ENCODE measurements at regions not wholly inside any gene's neighbourhood (a gene's known extent, or its start where the extent isn't known, plus 50 kb on each side); places are given as distances from the start of the nearest gene placed in this dataset.
A peak's percentile ranks its signal among the peaks of the same experiment; 100 is the strongest.

DNA sequence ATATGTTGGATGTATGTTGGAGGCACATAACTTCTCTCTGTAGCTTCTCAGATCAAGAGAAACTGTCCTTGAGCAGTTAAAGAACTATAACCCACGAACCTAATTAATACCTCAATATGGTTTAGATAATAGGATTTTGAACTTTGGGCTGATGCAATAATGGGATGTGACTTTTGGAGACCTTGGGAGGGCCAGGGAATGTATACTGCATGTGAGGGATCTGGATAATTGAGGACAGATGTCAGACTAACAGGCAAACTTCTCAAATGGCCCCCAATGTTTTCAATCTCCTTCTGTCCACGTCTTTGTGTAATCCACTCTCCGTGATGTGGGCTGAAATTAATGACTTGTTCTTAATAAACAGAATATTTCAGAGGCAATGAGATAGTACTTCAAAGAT is 202.2 kb upstream of the FAT4 start:
- H3K4me1 ChIP-seq (ENCODE audit: insufficient read depth, low read length, poor library complexity, severe bottlenecking): no peaks in the 10 kb centered on the region
- H3K27me3 ChIP-seq (replicated peaks; ENCODE audit: insufficient read depth, low read depth, low read length, poor library complexity): no peaks in the 10 kb centered on the region
- intact Hi-C loops (cut with micrococcal nuclease; ENCODE audit: unreplicated experiment): no loop called here
- BruUV-seq (replicated peaks): no TSS peak
- no peak overlapping the region for H3K27ac ChIP-seq (ENCODE audit: low read depth, low read length, poor library complexity, severe bottlenecking)
- H3K4me3 ChIP-seq (ENCODE audit: low read depth, low read length, poor library complexity, severe bottlenecking): no peak overlapping the region
- no peaks in the 10 kb centered on the region for H3K9me3 ChIP-seq (ENCODE audit: low read depth, low read length, poor library complexity, severe bottlenecking)
- TF ChIP-seq CTCF (conservative IDR thresholded peaks at IDR 0.05; ENCODE audit: low read depth, low read length) (no peak), EZH2 (IDR thresholded peaks at IDR 0.05; ENCODE audit: borderline replicate concordance, low read depth, low read length, poor library complexity, severe bottlenecking) (no peak)
- DNase-seq (ENCODE audit: low spot score): no peak
- CTCF ChIA-PET: no interaction called here
- POLR2A ChIA-PET (ENCODE audit: low non-redundant PET): interaction anchor here (0.7 kb wide), 1 partner anchor 23 kb away, joined by 3 read pairs; no protein-coding TSS in a partner anchor
- H3K36me3 ChIP-seq (ENCODE audit: insufficient read depth, low read length, poor library complexity, severe bottlenecking): no peaks in the 10 kb centered on the region

DNA sequence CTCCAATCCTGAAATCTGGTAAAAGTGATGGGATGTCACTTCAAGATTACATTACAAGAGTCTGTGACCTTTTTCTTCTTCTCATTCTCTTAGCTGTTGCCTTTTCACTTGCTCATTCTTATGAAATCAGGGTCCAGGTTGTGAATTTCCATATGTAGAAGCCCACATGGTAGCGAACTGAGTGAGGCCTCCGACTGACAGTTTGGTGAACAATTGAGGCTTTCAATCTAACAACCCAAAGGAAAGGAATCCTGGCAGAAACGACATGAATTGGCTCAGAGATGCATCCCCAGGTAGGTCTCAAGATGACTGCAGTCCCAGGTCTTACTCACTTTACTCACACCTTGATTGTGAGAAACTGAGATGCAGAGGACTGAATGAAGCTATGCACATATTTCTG is 203.4 kb upstream of the FAT4 start:
- H3K9me3 ChIP-seq (ENCODE audit: low read depth, low read length, poor library complexity, severe bottlenecking): no peaks in the 10 kb centered on the region
- H3K4me3 ChIP-seq (ENCODE audit: low read depth, low read length, poor library complexity, severe bottlenecking): no peak overlapping the region
- H3K27me3 ChIP-seq (replicated peaks; ENCODE audit: insufficient read depth, low read depth, low read length, poor library complexity): no peaks in the 10 kb centered on the region
- no peaks in the 10 kb centered on the region for H3K4me1 ChIP-seq (ENCODE audit: insufficient read depth, low read length, poor library complexity, severe bottlenecking)
- POLR2A ChIA-PET (ENCODE audit: low non-redundant PET): no interaction called here
- CTCF ChIA-PET: no interaction called here
- H3K36me3 ChIP-seq (ENCODE audit: insufficient read depth, low read length, poor library complexity, severe bottlenecking): no peaks in the 10 kb centered on the region
- TF ChIP-seq CTCF (conservative IDR thresholded peaks at IDR 0.05; ENCODE audit: low read depth, low read length): no peak
- TF ChIP-seq EZH2 (IDR thresholded peaks at IDR 0.05; ENCODE audit: borderline replicate concordance, low read depth, low read length, poor library complexity, severe bottlenecking): no peak
- H3K27ac ChIP-seq (ENCODE audit: low read depth, low read length, poor library complexity, severe bottlenecking): no peak overlapping the region
- no TSS peak for BruUV-seq (replicated peaks)
- intact Hi-C loops (cut with micrococcal nuclease; ENCODE audit: unreplicated experiment): no loop called here
- no peak for DNase-seq (ENCODE audit: low spot score)

GRCh38 chr4:125105561-125105960 is 209.2 kb upstream of the FAT4 start:
- Histone ChIP-seq H3K4me1 (ENCODE audit: insufficient read depth, low read length, poor library complexity, severe bottlenecking) (peaks cover 20% of the 10 kb centered on the region), H3K27me3 (replicated peaks; ENCODE audit: insufficient read depth, low read depth, low read length, poor library complexity) (no peaks in the 10 kb centered on the region), H3K4me3 (ENCODE audit: low read depth, low read length, poor library complexity, severe bottlenecking) (no peak overlapping the region), H3K27ac (ENCODE audit: low read depth, low read length, poor library complexity, severe bottlenecking) (no peak overlapping the region), H3K9me3 (ENCODE audit: low read depth, low read length, poor library complexity, severe bottlenecking) (no peaks in the 10 kb centered on the region), H3K36me3 (ENCODE audit: insufficient read depth, low read length, poor library complexity, severe bottlenecking) (no peaks in the 10 kb centered on the region)
- no TSS peak for BruUV-seq (replicated peaks)
- ChIA-PET CTCF (no interaction called here), POLR2A (ENCODE audit: low non-redundant PET) (no interaction called here)
- TF ChIP-seq EZH2 (IDR thresholded peaks at IDR 0.05; ENCODE audit: borderline replicate concordance, low read depth, low read length, poor library complexity, severe bottlenecking) (no peak), CTCF (conservative IDR thresholded peaks at IDR 0.05; ENCODE audit: low read depth, low read length) (no peak)
- intact Hi-C loops (cut with micrococcal nuclease; ENCODE audit: unreplicated experiment): no loop called here
- peak; percentile 23 for DNase-seq (ENCODE audit: low spot score)

All from A673 (cell line).